HUES64 (cell line): ENCODE measurements at regions not wholly inside any gene's neighbourhood (a gene's known extent, or its start where the extent isn't known, plus 50 kb on each side); places are given as distances from the start of the nearest gene placed in this dataset.
"Not testable (repeated sequence)": the region's sequence is repeated elsewhere in the genome, so short reads cannot be mapped to it uniquely, and the experiment has no call there.

Experiments used
- H3K27ac ChIP-seq: 2 replicates; pipeline ENCODE4 v1.7.0; 2013; ENCODE audit warnings: low read depth, low read length, inconsistent platforms
- H3K27me3 ChIP-seq: 2 replicates; pipeline ENCODE4 v1.6.1; 2013; ENCODE audit warnings: mild to moderate bottlenecking, low read length; ENCODE audit not compliant: insufficient read depth
- H3K36me3 ChIP-seq: 2 replicates; pipeline ENCODE4 v1.6.1; 2013; ENCODE audit warnings: mild to moderate bottlenecking, low read length; ENCODE audit not compliant: insufficient read depth
- H3K4me1 ChIP-seq: 2 replicates; pipeline ENCODE4 v1.6.1; 2013; ENCODE audit warnings: mild to moderate bottlenecking, low read length, moderate library complexity; ENCODE audit not compliant: insufficient read depth
- H3K4me3 ChIP-seq: 2 replicates; pipeline ENCODE4 v1.5.1; 2013; ENCODE audit warnings: mild to moderate bottlenecking, low read length, moderate library complexity
- H3K9ac ChIP-seq: 2 replicates; pipeline ENCODE4 v1.6.1; 2013; ENCODE audit warnings: mild to moderate bottlenecking, low read depth, low read length
- H3K9me3 ChIP-seq: 2 replicates; pipeline ENCODE4 v1.6.1; 2013; ENCODE audit warnings: low read depth, low read length; ENCODE audit not compliant: insufficient read depth
- WGBS: fragments of 150-250, 120-280 bp; methylation state at CpG from one replicate; pipeline ENCODE4 v1.1.7; 2013; ENCODE audit warnings: missing lambda C conversion rate; 5-methylcytosine and 5-hydroxymethylcytosine counted together

DNA sequence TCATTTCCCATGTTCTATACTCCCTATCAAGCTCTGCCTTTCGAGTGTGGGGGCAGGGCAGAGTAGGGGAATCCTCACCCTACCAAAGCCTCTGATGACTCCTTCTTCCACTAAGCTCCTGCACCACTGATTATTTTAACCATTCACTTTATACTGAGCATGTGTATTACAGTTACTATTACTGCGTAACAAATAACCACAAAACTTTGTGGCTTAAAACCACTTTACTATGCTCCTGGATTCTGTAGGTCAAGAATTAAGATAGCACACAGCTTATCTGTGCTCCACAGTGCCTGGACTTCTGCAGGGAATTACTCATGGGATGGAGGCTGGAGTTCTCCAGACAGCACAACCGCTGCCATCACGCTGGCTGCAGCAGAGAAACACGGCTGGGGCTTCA is 117.4 kb upstream of the DNAJC10 start:
- peaks cover 6% of the 10 kb centered on the region for H3K4me1 ChIP-seq
- H3K27me3 ChIP-seq, result no peaks in the 10 kb centered on the region
- 93% methylated on average over 5 of the region's 5 CpGs for WGBS
- H3K9ac ChIP-seq, result no peak overlapping the region
- no peaks in the 10 kb centered on the region for H3K9me3 ChIP-seq
- H3K27ac ChIP-seq, result no peak overlapping the region
- H3K36me3 ChIP-seq, result no peaks in the 10 kb centered on the region
- H3K4me3 ChIP-seq, result no peak overlapping the region

DNA sequence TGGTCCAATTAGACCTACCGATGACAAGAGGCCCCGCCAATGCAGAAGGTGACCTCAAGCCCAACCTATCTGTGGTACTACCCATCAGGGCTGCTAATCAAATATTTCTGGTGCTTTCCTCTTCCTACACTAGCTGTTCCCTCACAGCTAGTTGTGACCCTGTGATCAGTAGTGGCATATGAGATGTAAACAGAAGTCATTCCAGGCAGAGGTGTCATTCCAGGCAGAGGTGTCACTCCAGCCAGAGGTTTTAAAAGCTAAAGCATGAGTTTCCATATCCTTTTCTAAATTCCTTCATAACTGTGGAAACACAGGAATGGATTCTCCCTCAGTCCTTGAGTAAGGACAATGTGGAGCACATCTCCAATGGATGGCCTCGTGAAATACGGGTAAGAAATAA is 110.9 kb upstream of the DNAJC10 start:
- H3K27me3 ChIP-seq, result no peaks in the 10 kb centered on the region
- no peaks in the 10 kb centered on the region for H3K36me3 ChIP-seq
- no peak overlapping the region for H3K27ac ChIP-seq
- 98% methylated on average over 4 of the region's 4 CpGs for WGBS
- H3K9ac ChIP-seq, result no peak overlapping the region
- H3K4me3 ChIP-seq, result no peak overlapping the region
- no peaks in the 10 kb centered on the region for H3K9me3 ChIP-seq
- no peaks in the 10 kb centered on the region for H3K4me1 ChIP-seq

DNA sequence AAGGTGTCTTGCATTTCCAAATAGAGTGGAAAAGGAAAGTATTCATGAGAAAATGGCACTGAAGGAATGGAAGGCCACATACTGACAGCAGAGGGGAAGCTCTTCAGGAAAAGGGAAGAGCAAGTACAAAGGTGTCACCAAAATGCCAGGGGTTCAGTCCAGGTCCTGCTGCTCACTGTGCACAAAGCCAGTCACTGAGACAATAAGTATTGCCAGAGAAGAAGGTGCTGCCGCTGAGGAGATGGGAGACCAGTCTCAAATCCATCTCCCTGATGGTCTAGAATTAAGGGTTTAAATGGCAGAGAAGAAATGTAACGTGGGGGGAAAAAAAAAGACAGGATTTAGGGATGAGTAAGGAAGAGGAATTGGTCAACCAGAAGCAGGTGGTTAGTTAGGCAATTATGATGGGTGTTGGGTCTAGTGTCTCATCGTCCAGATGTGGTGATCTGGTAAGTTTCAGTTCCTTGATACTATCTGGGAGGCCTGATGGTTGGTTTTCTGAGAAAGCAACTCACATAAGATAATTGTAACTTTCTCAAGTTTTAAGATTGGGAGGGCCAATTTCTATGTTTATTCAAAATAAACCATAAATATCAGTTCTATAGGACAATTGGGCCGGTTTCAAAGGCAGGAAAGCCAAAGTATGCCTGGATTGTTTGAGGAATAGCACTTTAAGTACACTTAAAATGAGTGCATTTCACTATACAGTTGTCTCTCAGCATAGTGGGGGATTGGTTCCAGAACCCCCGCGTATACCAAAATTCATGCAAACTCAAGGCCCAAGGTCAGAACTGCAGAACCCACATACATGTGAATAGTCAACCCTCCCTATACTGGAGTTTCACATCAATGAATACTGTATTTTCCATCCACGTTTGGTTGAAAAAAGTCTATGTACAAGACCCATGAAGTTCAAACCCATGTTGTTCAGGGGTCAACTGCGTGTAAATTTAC is 109.1 kb upstream of the DNAJC10 start:
- Histone ChIP-seq H3K4me1 (no peaks in the 10 kb centered on the region), H3K36me3 (no peaks in the 10 kb centered on the region), H3K9ac (no peak overlapping the region), H3K27me3 (no peaks in the 10 kb centered on the region), H3K27ac (no peak overlapping the region), H3K4me3 (no peak overlapping the region), H3K9me3 (no peaks in the 10 kb centered on the region)
- 94% methylated on average over 7 of the region's 8 CpGs for WGBS

DNA sequence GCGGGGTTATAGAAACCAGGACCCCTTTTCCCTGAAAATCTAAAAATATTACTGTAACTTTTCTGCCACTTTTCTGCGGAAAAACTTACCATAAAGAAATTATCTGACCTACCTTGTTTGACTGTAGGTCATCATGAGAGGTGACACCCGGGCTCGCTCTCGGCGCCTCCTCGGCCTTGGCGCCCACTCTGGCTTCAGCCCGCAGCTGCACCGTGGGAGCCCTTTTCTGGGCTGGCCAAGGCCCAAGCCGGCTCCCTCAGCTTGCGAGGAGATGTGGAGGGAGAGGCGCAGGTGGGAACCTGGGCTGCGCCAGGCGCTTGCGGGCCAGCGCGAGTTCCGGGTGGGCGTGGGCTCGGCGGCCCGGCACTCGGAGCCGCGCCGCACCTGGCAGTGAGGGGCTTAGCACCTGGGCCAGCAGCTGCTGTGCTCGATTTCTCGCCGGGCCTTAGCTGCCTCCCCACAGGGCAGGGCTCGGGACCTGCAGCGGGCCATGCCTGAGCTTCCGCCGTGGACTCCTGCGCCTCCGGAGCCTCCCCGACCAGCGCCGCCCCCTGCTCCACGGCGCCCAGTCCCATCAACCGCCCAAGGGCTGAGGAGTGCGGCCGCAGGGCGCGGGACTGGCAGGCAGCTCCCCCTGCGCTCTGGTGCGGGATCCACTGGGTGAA is 107.7 kb upstream of the DNAJC10 start:
- Histone ChIP-seq H3K36me3 (no peaks in the 10 kb centered on the region), H3K27ac (no peak overlapping the region), H3K4me3 (no peak overlapping the region), H3K9ac (no peak overlapping the region), H3K27me3 (no peaks in the 10 kb centered on the region), H3K9me3 (no peaks in the 10 kb centered on the region), H3K4me1 (no peaks in the 10 kb centered on the region)
- 94% methylated on average over 48 of the region's 48 CpGs for WGBS

DNA sequence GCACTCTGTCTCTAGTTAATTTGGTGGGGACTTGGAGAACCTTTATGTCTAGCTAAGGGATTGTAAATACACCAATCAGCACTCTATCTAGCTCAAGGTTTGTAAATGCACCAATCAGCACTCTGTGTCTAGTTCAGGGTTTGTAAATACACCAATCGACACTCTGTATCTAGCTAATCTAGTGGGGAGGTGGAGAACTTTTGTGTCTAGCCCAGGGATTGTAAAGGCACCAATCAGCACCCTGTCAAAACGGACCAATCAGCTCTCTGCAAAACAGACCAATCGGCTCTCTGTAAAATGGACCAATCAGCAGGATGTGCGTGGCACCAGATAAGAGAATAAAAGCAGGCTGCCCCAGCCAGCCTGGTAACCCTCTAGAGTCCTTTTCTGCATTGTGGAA is 107.1 kb upstream of the DNAJC10 start:
- H3K36me3 ChIP-seq, H3K9ac ChIP-seq, H3K9me3 ChIP-seq, H3K4me1 ChIP-seq, H3K27me3 ChIP-seq, H3K27ac ChIP-seq, H3K4me3 ChIP-seq: not testable (repeated sequence)
- 92% methylated on average over 3 of the region's 4 CpGs for WGBS

DNA sequence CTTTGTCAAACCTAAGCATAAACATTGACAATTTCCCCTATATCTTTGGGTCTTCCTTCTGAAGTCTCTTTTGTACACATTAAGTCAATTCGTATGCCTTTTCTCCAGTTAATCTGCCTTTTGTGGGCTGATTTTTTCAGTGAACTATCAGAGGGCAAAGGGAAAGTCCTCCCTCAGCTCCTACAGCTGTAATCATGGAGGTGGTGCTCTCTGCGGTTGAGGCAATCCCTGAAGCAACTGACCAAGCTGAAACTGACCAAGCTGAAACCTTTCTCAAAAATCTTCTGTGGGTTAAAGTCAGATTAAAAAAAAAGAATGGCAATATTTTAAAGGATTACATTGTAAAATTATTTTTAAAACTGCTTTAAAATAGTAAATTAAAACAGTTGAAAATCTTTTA is 105.8 kb upstream of the DNAJC10 start:
- Histone ChIP-seq H3K27me3 (no peaks in the 10 kb centered on the region), H3K4me1 (no peaks in the 10 kb centered on the region), H3K4me3 (no peak overlapping the region), H3K9ac (no peak overlapping the region), H3K9me3 (no peaks in the 10 kb centered on the region), H3K27ac (no peak overlapping the region), H3K36me3 (no peaks in the 10 kb centered on the region)
- 100% methylated on average over 2 of the region's 2 CpGs for WGBS

DNA sequence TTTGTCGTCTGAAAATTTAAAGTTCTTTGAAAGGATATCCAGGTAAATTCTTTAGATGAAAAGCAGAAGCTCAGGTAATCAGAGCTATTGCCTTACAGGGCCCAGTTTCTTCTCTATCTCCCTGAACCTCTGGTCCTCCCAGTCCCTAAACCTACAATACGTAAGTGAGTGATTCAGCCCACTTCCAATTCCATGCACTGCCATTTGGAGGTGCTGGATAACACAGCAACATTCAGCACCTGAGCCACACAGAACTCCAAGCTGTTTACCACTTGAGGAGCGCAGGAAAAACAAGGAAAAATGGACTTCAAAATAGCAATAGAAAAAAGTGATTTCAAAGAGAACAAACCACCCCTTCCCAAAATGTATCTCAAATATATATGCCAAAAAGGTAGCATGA is 105.0 kb upstream of the DNAJC10 start:
- 87% methylated on average over 2 of the region's 3 CpGs for WGBS
- Histone ChIP-seq H3K27ac (no peak overlapping the region), H3K27me3 (no peaks in the 10 kb centered on the region), H3K9ac (no peak overlapping the region), H3K9me3 (no peaks in the 10 kb centered on the region), H3K4me3 (no peak overlapping the region), H3K4me1 (no peaks in the 10 kb centered on the region), H3K36me3 (no peaks in the 10 kb centered on the region)

DNA sequence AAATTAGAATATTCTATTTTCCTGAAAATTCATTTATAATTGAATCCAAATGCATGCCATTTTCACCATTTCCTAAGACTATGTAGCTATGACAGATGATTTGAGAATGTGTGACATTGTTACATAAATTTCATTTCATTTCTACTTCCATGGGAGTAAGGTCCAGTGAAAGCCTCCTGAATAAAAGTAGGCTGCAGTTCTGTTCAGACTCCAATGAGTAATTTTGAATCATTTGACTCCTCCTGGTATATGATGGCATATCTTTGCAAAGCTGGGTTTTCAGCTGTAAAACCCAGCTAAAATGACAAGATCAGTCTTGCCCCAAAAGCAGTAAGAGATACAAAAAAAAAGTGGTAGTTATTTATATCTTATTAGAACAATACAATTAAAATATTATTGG is 101.0 kb upstream of the DNAJC10 start:
- Histone ChIP-seq H3K4me1 (no peaks in the 10 kb centered on the region), H3K27ac (no peak overlapping the region), H3K4me3 (no peak overlapping the region)

DNA sequence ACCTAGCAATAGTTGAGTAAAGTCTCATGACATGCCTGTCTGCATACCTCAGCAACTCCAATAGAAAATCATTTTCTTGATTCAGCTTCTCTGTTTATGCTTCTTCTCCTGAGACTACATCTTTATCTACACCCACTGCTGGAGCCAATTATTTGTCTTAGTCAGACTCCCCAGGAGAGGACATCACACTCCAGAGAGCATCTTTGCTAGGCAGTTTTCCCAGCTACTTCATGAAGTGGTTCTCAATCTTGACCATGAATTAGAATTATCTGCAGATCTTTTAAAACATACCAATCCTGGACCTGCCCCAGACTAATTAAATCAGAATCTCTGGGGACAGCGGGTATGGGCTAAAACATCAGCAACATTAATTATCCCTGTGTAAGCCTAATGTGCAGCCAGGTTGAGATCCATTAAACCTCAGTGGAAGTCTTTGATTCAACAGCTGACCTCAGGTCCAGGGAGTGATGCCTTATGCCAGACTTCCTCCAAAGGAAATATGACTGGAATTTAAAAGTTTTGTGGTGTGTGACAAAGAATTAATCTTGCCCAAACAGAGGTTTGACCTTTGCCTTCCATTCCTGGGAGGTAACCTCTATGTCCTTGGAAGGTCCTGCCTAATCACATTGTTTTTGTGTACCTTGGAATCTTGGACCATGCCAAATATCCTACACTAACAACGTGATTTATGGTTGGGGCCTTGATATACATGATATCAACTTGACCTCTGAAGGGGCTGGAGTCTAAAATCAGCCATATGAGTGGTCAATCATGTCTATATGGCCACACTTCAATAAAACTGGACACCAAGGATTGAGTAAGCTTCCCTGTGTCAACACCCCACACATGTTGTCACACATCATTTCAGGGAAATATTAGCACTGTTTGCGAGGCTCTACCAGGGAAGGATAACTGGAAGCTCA is 99.3 kb upstream of the DNAJC10 start:
- Histone ChIP-seq H3K4me3 (no peak overlapping the region), H3K9me3 (no peaks in the 10 kb centered on the region), H3K27me3 (no peaks in the 10 kb centered on the region), H3K36me3 (no peaks in the 10 kb centered on the region), H3K27ac (no peak overlapping the region), H3K9ac (no peak overlapping the region), H3K4me1 (peaks cover 11% of the 10 kb centered on the region)
- WGBS, result 98% methylated on average over 3 of the region's 3 CpGs

More for the DNA sequence above, 101.0 kb upstream of the DNAJC10 start:
- H3K9me3 ChIP-seq, result no peaks in the 10 kb centered on the region
- H3K27me3 ChIP-seq, result no peaks in the 10 kb centered on the region
- H3K9ac ChIP-seq, result no peak overlapping the region
- no peaks in the 10 kb centered on the region for H3K36me3 ChIP-seq

DNA sequence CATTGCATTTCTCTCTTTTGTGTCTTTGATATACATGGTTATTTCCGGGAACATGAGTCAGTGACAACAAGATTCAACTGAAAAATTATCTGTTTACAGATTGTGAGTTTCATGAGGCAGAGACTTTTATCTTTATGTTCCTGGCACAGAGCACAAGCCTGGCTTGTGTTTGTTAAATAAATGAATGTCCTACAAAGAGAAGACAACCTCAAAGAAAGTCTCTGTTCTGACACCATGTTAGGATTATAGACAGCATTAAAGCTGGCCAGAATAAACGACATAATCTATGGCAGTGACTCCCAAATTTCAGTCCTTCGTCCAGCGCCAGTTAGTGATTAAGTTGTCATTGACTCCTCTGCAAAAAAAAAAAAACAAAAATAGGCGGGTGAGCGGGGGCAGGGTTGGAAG is 97.4 kb upstream of the DNAJC10 start:
- no peak overlapping the region for H3K9ac ChIP-seq
- no peak overlapping the region for H3K4me3 ChIP-seq
- H3K36me3 ChIP-seq, result no peaks in the 10 kb centered on the region
- no peaks in the 10 kb centered on the region for H3K9me3 ChIP-seq
- 95% methylated on average over 5 of the region's 6 CpGs for WGBS
- H3K27ac ChIP-seq, result no peak overlapping the region
- no peaks in the 10 kb centered on the region for H3K27me3 ChIP-seq
- H3K4me1 ChIP-seq, result peaks cover 22% of the 10 kb centered on the region

DNA sequence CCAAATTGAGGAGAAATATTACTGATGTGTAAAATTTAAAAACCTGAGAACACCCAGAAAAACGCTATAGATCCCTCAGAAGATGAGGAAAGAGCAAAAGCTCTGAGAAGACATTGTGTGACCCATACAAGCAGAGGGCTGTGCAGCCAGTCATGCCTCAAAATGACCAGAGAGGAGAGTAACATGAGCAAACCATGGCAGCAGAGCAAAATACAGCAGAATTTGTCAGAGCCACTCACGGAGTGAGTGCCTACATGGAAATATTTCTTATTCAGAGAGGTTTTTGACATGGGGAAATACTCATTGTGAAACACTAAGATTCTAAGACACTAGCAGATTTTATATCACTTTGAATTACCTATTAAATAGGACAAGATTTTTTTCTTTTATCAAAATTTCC is 96.8 kb upstream of the DNAJC10 start:
- H3K27ac ChIP-seq, result no peak overlapping the region
- H3K36me3 ChIP-seq, result no peaks in the 10 kb centered on the region
- H3K27me3 ChIP-seq, result no peaks in the 10 kb centered on the region
- H3K9me3 ChIP-seq, result no peaks in the 10 kb centered on the region
- H3K4me3 ChIP-seq, result no peak overlapping the region
- H3K4me1 ChIP-seq, result peaks cover 22% of the 10 kb centered on the region
- no peak overlapping the region for H3K9ac ChIP-seq
- WGBS, result 91% methylated on average over 2 of the region's 2 CpGs
